HG03378 (cell line): ENCODE measurements at regions not wholly inside any gene's neighbourhood (a gene's known extent, or its start where the extent isn't known, plus 50 kb on each side); places are given as distances from the start of the nearest gene placed in this dataset.

ENCODE experiments used
- ATAC-seq: cut with Tn5 transposase; IDR thresholded peaks from one replicate; pipeline ENCODE4 v1.9.1; 2021; ENCODE audit warnings: mild to moderate bottlenecking, moderate library complexity; ENCODE audit not compliant: unreplicated experiment

DNA sequence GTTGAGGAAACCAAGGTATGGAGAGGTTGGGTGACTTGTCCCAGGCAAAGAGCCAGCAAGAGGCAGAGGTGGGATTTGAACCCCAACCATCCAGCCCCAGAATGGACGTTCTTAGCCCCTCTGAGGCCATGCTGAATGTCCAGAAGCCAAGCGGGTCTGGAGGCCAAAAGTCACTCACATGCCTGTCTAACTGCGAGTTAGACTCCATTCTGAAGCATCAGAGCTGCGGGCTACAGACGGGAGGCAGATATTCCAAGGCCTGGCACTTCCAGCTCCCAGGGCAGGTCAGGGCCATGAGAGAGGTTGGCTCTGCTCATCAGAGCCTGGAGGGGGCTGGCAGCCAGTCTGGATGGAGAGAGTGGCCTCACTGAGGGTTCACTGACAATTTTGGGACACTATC lies 616.5 kb downstream of the BRD1 start:
- no peak for ATAC-seq

DNA sequence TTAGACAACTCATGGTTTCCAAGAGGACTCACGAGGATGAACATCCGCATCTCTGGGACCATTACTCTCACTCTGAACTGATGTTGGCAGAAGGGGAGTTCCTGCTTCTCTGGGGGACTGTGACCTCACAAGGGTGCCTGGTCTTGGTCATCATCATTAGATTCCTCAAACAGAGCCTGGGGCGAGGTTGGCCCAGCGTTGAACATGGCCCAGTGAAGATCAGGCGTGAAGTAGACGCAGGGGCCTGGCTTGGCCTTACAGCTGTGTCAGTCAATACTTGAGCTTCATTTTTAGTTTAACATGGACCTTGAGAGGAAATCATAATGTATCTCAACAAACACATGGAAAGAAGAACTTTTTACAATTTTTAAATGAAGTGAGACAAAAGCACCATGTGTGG lies 617.1 kb downstream of the BRD1 start:
- ATAC-seq, result no peak

DNA sequence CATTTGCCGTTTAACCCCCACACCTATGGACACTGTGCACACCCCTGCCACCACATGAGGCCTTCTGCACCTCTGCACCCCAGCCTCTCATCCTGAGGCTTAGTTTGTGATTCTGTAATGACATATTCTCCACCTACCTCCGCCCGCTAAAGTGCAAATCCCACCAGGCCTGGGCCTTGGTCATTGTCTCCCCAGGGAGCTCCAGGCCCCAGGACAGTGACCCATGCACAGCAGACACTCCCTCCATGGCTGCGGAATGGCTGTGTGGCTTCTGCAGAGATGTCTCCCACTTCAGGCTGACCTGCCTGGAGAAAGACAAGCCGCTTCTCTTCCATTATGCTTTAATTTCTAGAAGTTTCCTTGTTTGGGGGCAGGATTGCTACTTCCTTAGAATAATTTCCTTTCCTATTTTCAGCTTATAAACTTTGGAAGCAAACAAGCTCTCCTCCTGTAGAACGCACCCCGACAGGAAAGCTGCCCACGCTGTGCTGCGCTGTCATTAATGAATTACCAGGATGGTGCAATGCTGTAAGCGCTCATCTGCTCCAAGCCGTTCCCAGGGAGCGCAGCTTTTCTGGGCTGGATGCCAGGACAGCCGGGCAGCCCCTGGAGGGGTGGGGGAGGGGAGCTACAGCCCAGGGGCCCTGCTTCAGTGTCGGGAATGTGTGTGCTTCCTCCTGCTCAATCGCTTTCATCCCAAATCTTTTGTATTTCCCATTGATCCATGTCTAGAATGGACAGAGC lies 618.0 kb downstream of the BRD1 start:
- ATAC-seq, result no peak

DNA sequence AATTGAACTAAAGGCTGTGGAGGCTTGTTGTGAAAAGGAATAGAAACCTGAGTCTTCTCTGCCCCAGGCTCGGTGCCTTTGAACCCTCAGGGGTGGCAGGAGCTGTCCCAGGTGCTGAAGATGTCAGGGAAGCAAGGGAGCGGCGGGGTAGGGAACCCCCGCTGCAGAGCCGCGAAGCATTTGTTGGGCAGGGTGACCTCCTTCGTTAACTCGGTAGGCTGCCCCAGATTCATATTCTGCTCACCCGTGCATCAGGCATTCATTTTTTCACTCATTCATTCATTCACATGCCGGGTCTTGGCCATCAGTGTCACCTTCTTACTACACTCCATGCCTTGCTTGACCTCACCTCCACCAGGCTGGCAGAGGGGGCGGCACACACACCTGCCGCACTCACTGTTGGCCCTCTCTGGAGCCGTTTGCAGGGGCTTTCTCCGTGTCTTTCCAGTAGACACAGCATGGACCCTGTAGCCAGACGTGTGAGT lies 618.9 kb downstream of the BRD1 start:
- ATAC-seq, result no peak

DNA sequence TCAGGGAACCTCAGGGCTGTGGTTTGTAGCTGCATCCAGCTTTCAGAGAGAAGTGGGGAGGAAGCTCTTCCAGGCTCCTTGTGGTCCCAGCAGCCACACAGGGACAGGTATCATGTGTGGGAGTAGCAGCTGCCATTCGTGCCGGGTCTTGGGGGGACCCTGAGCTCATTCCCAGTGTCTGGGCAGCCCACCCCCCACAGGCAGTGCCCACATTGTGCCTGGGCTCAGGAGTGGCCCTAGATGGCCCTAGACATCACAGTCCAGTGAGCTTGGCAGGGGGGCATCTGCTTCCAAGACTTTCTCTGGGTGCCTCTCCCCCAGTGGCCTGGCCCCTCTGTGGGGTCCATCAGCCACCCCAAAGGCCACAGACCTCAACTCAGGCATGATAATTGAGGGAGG lies 619.7 kb downstream of the BRD1 start:
- no peak for ATAC-seq

DNA sequence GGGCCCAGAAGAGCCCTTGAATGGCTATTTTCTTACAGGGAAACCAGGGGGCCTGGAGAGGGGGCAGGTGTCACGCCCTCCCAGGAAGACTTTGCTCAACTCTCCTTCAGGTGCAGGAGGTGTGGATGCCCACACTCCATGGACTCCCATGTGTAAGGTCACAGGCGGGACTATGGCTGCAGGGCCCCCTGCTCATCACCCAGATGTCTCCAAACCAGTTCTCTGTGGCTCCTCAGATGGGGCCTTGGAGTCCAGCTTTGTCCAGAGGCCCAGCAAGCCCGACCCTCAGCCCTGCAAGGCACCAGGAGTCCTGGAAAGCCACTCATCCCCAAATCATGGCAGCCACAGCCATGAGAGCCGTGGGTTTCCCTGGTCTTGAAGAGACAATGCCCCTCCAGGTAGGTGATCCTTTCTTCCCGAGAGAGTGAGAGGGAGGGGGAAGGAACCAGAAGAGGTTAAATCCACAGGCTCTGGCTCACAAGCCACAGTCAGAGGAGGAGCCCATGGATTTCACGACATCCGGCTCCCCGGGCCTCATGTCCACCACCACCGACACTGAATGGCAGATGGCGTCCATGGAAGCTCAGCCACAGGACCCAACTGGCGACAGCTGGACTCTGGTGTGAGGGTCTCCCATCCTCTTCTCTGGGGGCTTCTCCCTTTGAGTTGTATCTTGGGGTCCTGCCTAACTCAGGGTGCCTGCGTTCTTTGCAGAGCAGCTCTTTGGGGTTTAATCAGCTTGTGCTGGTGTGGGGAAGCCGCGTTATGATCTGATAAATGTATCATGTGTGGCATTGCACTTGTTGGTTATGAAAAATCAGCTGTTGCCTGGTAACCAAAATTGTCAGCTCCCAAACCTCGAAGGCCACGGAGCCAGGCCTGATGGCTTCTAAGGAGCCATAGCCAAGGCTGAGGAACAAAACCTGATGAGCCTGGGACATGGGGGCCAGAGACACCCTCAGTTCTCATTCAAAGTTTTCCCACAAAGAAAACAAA lies 620.4 kb downstream of the BRD1 start:
- ATAC-seq, result no peak

DNA sequence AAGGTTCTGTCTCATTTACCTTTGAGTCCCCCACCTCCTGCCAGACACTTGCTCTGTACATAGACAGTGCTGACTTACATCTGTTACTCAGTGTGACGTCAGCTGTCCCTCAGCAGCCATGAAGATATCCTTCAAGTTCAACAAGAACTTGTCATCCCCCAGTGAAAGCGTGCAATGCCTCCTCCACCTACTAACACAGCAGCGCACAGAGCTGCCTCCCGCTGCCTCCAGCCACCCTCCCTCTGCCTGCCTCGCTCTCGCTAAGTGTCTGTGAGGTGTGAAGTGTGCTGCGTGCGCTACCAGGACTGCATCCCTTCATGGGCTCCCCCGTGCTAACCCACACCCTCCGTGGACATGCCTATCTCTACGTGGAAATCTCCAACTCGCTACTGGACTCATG lies 621.4 kb downstream of the BRD1 start:
- ATAC-seq, result no peak

DNA sequence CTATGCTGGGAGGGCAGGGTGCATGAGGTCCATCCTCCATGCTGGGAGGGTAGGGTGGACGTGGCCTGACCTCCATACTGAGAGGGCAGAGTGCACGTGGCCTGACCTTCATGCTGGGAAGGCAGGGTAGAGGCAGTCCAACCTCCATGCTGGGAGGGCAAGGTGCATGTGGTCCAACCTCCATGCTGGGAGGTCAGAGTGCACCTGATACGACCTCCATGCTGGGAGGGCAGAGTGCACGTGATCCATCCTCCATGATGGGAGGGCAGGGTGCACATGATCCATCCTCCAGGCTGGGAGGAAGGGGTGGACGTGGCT lies 622.2 kb downstream of the BRD1 start:
- ATAC-seq, result no peak

DNA sequence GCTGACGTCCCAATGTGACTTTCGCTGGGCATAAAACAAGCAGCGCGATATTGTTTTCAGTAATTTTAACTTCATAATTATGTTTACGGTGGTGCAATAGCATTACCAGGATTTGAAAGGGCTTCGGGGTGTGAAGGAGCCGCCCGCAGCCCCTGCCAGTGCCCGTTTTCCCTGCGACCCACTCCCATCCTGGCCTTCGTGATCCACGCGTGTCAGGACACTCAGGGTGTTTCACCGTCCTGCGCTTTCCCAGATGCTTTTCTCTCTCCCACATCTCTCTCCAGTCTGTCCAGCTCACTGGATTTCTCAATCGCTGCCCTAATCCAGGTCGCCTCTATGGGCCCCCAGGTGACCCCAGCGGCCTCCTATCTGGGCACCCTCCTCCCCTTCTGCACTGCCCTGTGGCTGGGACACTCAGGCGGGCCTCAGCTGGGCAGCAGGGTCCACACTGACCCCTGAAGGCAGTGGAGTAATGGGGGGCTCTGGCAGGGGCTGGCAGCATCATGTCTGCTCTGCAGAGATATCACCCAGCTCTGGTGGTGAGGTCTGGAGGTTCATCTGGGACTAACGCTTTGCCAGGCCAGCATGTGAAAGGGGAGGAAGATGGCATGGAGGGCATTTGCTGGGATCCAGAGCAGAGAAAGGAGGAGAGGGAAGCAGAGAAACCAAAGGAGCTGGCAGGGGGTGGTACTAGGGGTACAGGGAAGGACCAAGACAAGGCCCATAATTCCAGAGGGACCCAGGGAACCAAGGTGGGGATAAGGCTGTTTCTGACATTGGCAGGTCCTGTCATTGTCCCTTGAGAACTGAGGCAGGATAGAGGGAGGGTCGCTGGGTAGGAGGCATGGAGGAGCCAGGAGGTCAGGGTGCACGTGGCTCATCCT lies 622.8 kb downstream of the BRD1 start:
- no peak for ATAC-seq

DNA sequence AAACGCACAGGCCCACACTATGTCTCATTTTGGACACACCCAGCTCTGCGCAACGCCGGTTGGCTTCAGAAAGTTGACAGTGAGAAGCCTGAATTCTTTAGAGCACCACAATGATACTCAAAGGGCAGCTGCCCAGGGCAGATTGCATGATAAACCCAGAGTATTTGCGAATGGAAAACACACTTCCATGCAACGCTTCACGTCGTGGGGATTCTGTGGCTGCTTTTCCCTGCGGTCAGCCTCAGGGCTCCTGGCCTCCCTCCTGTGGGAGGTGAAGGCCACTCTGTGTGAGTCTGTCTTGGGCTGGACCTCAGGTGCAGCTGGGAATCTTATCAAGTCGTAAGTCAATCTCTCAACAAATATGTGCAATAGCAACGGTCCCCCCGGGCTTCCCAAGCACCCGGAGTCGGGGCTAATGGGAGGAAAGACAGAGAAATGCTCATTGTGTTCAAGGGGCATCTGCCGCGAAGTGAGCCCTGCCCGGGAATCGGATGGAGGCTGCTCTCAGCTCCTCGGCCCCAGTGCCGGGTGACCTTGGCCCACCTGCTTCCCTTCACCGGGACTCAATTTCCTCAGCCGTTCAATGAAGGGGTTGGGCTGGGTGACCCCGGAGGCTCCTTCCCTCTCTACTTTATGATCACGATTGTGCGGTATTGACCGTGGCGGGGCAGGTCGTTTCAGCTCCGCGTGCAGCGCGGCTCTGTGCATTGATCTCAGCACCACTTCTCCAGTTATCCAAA lies 623.6 kb downstream of the BRD1 start:
- no peak for ATAC-seq

DNA sequence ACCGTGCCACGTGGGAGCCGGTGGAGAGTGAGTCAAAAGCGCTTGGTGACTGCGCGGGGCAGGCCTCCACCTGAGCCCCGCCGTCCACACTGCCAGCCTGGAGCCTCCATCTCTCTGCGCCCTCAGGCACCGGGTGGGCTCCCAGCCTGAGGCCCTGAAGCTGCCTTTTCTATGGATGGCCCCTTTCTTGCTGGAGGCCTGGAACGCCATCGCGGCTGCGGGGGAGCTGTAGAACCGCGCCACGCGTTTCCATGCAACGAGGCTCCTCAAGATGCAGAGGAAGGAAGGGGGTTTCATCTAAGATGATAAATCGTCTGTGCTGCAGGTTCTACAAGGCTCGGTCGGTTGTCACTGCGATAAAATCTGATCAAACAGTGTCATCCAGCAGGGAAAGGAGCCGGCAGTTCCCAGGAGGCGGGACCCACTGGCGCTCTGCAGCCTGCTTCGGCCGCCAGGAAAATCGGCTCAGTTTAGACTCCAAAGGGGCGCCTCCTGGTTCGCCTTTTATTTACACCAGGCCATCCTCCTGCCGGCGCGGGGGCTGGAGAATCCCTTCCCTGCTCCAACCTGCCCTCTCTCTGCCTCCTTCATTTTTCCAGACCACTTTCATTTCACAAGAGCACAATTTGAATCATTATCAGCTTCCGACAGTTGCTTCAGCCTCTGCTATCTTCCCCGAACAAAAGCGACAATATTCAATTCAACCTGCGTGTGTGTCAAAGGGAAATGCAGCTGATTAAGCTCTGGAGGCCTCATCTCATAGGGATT lies 624.4 kb downstream of the BRD1 start:
- no peak for ATAC-seq

DNA sequence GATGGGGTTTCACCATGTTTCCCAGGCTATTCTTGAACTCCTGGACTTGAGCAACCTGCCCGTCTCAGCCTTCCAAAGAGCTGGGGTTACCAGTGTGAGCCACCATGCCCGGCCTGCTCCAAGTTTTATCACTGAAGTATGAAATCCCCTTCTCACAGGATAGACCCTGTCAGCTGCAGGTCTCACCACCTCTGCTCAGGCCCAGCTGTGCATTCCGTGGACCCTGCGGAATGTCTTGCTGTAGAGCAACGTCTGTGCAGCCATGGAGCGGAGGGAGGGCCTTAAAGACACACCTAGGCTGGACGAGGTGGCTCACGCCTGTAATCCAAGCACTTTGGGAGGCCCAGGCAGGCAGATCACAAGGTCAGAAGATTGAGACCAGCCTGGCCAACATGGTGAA lies 625.4 kb downstream of the BRD1 start:
- ATAC-seq, result no peak

DNA sequence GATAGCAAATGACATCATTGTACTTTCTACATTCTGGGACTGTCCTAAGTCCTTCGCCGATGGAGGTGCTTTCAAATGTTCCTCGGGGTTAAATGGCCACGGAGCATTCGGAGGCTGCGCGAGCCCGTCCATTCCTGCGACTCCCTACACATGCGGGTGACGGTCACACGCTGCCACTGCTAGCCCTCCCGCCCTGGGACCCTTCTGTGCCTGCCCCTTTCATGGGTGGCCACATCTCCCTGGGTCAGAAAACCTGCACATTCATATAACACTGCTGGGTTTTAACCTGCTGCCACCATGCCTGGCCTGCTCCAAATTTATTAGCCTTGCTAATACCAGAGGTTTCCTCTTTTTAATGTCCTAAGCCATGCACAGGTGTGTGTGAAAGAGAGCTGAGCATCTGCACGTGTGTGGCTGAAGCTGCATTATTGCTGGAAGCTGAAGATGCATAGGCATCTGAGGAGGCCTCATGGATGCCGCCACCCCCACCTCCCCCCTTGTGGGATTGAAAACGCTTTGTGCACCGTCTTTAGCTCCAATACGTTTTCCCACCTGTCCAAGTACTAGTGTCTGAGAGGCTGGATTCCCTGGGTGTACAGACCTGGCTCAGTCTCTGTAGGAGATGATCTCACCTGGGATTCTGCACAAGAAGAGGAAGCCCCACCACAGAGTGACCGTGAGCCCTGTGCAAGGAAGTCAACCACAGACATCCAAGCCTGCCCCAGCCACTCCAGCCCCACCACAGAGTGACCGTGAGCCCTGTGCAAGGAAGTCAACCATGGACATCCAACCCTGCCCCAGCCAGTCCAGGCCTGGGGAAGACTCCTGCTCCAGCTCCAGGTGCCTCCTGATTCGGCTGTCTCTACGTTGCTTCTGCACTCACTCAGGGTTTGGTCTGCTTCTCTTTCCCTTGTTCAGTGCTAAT lies 626.4 kb downstream of the BRD1 start:
- no peak for ATAC-seq

DNA sequence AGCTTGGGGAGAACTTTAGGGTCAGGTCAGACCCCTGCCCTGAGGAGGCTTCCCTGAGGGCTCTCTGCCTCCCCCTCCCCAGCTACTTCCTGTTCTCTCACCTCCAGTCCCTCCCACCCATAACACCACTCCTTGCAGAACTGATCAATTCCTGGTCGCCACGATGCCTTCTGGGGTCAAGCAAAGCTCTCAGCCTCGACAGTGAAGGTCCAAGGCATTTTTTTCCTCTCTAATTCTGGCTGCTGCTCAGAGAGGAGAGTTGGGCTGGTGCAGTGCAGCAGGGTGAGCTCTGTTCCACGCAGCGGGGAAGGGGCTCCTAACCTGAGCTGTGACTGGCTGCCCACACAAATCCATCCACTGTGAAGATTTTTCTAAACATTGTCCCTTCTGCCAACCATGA lies 628.4 kb downstream of the BRD1 start:
- no peak for ATAC-seq

DNA sequence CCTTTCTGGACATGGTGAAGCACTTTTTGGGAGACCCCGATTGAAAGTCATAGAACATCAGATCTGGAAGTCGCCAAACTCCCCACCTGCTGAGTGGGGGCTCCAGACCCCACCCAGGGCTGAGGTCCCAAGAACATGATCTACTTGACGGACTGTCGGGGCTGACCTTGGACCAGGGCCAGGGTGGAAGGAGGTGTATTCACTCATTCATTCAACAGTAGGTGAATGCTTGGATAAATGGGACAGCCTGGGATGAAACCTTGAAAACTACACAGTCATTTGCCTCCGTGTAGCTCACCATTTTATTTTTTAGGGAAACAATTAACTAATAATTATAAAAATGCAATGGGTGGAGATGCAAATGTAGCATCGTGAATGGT lies 629.0 kb downstream of the BRD1 start:
- no peak for ATAC-seq

DNA sequence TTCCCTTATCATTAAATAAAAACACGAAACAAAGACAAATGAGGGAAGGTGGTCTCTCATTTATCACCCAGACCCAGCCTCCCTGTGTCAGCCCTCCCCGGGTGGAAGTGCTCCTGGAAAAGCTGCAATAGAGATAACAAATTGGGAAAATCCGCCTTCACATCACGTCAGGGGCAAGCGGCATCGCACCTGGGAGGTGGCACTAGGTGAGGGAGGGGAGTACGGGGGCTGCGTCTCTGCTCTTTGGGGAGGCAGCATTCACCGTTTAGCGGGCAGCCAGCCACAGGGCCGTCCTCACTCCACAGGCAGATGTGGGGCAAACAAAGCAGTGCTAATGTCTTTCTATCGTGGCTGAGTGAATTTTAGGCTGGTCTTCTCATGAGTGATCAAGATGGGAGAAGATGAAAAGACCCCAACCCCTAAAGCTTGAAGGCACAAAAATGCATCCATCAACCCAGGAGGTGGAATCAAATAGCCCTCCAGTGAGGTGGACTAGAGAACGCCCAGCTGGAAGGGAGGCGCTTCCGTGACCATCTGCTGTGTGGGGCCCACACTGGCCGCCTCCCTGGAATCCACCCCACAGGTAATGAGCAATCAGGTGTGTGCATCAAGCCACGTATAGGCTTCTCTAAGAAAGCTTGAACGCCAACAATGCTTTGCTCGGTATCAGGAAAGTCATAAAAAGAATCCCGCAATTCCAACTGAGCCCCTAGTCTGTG lies 629.5 kb downstream of the BRD1 start:
- ATAC-seq, result no peak

DNA sequence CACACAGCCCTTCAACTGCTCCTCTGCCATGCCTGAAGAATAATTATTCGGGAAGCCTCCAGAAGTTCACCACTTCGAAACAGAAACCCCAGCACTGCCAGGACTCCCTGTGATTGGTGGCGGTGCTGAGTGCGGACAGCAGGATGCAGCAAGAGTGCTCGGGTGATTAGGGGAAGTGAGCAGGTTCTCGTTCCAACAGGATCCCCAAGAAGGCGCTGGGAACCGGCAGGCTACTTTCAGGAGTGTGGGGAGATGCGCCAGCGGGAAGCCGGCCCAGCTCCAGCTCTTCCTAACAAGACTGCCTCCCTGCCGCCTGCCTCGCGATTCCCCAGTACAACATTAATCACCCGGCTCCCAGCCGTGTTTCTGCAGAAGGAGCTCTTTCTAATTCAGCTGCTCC lies 630.2 kb downstream of the BRD1 start:
- ATAC-seq, result no peak

DNA sequence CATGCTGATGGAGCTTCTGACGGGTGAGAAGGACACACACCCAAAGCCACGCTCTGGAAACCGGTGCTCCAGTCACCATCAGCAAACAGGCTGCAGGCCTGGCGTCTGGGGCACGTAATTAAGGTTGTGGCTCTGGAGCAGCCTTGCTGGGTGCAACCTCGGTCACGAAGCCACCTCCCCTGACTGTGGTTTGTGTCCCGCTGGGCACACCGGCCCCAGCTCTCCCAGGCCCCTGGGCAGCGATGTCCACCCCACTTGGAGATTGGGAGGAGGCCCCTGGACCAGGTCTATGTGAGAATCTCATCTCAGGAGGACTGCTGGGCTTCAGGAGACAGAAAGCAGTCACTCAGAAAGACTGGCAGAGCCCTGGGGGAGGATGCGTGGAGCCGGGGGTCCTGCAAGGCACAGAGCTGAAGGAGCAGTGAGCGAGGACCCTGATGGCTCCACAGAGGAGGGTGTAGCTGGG lies 631.6 kb downstream of the BRD1 start:
- ATAC-seq, result no peak
